PC-9 (cell line): ENCODE measurements at regions not wholly inside any gene's neighbourhood (a gene's known extent, or its start where the extent isn't known, plus 50 kb on each side); places are given as distances from the start of the nearest gene placed in this dataset.

Source experiments
- BruUV-seq: library from RNA; stranded (reverse); fragments of 400-500 nt; replicated peaks from 2 replicates; lab custom pipeline; 2021; lab: Mats Ljungman, UMichigan
- CTCF ChIA-PET: fragments of 300-600 bp; sonication (Branson Sonifier 250); formaldehyde crosslinking; loops from one replicate; lab custom pipeline; 2022; ENCODE audit warnings: antibody characterized with exemption; lab: Charles Lee
- POLR2A ChIA-PET: fragments of 300-600 bp; sonication (Branson Sonifier 250); formaldehyde crosslinking; loops from one replicate; lab custom pipeline; 2022; ENCODE audit warnings: antibody characterized with exemption; ENCODE audit not compliant: unreplicated experiment; lab: Charles Lee
- DNase-seq, 2 experiments: peaks; one replicate each; pipeline versions ENCODE4 v3.0.0 to v3.0.0-alpha.2; 2015 to 2022; ENCODE audit warnings: mixed read lengths in 1 of 2
- H2AFZ ChIP-seq: fragments of 200-600 bp; sonication (generic); 2 replicates; pipeline ENCODE4 v1.8.1; 2017; ENCODE audit warnings: antibody characterized with exemption
- H3F3A ChIP-seq: fragments of 200-600 bp; sonication (generic); 2 replicates; pipeline ENCODE4 v1.8.1; 2017; ENCODE audit warnings: antibody characterized with exemption, mild to moderate bottlenecking, low read depth; ENCODE audit not compliant: insufficient read depth
- H3K27ac ChIP-seq: fragments of 200-600 bp; sonication (generic); 2 replicates; pipeline ENCODE4 v1.6.1; 2016; ENCODE audit warnings: mixed run types
- H3K27me3 ChIP-seq: fragments of 200-600 bp; sonication (generic); 2 replicates; pipeline ENCODE4 v1.6.1; 2016; ENCODE audit warnings: low read depth, mixed run types; ENCODE audit not compliant: insufficient read depth
- H3K36me3 ChIP-seq: fragments of 200-600 bp; sonication (generic); 2 replicates; pipeline ENCODE4 v1.6.1; 2016; ENCODE audit warnings: low read depth, mixed run types
- H3K4me1 ChIP-seq: fragments of 200-600 bp; sonication (generic); replicated peaks from 2 replicates; pipeline ENCODE4 v1.6.1; 2016; ENCODE audit warnings: mixed run types; ENCODE audit not compliant: insufficient read depth
- H3K4me2 ChIP-seq: fragments of 200-600 bp; sonication (generic); 2 replicates; pipeline ENCODE4 v1.6.1; 2017; ENCODE audit warnings: mixed run types
- H3K4me3 ChIP-seq: fragments of 200-600 bp; sonication (generic); 2 replicates; pipeline ENCODE4 v1.6.1; 2016; ENCODE audit warnings: mixed run types
- H3K79me2 ChIP-seq: fragments of 200-600 bp; sonication (generic); 2 replicates; pipeline ENCODE4 v1.6.1; 2017; ENCODE audit warnings: low read depth, mixed run types
- H3K9me2 ChIP-seq: fragments of 200-600 bp; sonication (generic); 2 replicates; pipeline ENCODE4 v1.8.1; 2017; ENCODE audit warnings: mild to moderate bottlenecking; ENCODE audit not compliant: insufficient read depth
- H3K9me3 ChIP-seq: fragments of 200-600 bp; sonication (generic); 2 replicates; pipeline ENCODE4 v1.8.1; 2016; ENCODE audit warnings: low read depth; ENCODE audit not compliant: insufficient read depth
- H4K20me1 ChIP-seq: fragments of 200-600 bp; sonication (generic); 2 replicates; pipeline ENCODE4 v1.8.1; 2017; ENCODE audit not compliant: insufficient read depth
- EZH2 ChIP-seq: fragments of 200-600 bp; sonication (generic); IDR thresholded peaks from 2 replicates; pipeline ENCODE4 v1.8.0; 2017; ENCODE audit warnings: antibody characterized with exemption, low read depth
- intact Hi-C: fragments of 100-400 bp; cut with micrococcal nuclease; formaldehyde crosslinking; loops from one replicate; pipeline ENCODE4 v1.10.0; 2022; ENCODE audit not compliant: unreplicated experiment
- TF ChIP-seq, protein P1 (sequence below): fragments of 200-600 bp; sonication (generic); conservative IDR thresholded peaks from 2 replicates; pipeline ENCODE4 v1.6.1; 2017; ENCODE audit warnings: mixed run types, antibody characterized with exemption, mild to moderate bottlenecking, moderate library complexity

DNA sequence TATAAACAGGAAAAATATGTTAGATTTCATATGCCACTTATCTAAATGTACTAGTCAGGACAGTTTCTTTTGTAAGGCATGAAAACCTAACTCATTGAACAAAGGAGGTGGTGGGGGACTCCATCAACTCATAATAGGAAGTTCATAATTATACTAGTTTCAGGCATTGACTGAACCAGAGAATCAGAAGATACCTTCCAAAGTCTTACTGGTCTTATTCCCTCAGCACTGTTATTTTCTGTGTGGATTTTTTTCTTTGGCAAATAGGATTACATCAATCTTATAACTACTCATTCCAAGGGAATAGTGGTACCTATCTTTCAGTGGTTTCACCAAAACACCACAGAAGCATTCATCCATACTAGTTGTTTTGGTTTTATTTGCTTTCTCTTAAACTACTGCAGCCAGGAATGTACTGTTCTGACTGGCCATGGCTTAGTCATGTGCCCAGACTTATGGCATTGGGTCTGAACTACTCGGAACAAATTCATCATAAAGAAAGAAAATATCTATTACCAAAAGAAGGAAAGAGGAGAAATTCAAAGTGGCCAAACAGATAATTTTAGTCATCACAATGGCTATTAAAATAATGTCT, 273.9 kb downstream of the ARAP2 start:
- BruUV-seq: no TSS peak
- no peak overlapping the region for H3K4me2 ChIP-seq
- H3K36me3 ChIP-seq: no peaks in the 10 kb centered on the region
- H3K79me2 ChIP-seq: no peaks in the 10 kb centered on the region
- no peaks in the 10 kb centered on the region for H3F3A ChIP-seq
- DNase-seq: no peak
- no peaks in the 10 kb centered on the region for H3K4me1 ChIP-seq
- CTCF ChIA-PET: no interaction called here
- TF ChIP-seq EZH2: no peak
- TF ChIP-seq, protein P1, sequence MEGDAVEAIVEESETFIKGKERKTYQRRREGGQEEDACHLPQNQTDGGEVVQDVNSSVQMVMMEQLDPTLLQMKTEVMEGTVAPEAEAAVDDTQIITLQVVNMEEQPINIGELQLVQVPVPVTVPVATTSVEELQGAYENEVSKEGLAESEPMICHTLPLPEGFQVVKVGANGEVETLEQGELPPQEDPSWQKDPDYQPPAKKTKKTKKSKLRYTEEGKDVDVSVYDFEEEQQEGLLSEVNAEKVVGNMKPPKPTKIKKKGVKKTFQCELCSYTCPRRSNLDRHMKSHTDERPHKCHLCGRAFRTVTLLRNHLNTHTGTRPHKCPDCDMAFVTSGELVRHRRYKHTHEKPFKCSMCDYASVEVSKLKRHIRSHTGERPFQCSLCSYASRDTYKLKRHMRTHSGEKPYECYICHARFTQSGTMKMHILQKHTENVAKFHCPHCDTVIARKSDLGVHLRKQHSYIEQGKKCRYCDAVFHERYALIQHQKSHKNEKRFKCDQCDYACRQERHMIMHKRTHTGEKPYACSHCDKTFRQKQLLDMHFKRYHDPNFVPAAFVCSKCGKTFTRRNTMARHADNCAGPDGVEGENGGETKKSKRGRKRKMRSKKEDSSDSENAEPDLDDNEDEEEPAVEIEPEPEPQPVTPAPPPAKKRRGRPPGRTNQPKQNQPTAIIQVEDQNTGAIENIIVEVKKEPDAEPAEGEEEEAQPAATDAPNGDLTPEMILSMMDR: no peak
- no peak overlapping the region for H3K27ac ChIP-seq
- intact Hi-C loops: no loop called here
- no peaks in the 10 kb centered on the region for H3K9me2 ChIP-seq
- no peak overlapping the region for H3K4me3 ChIP-seq
- no peak overlapping the region for H2AFZ ChIP-seq
- no peaks in the 10 kb centered on the region for H3K9me3 ChIP-seq
- POLR2A ChIA-PET: no interaction called here
- H3K27me3 ChIP-seq: no peaks in the 10 kb centered on the region
- no peaks in the 10 kb centered on the region for H4K20me1 ChIP-seq

DNA sequence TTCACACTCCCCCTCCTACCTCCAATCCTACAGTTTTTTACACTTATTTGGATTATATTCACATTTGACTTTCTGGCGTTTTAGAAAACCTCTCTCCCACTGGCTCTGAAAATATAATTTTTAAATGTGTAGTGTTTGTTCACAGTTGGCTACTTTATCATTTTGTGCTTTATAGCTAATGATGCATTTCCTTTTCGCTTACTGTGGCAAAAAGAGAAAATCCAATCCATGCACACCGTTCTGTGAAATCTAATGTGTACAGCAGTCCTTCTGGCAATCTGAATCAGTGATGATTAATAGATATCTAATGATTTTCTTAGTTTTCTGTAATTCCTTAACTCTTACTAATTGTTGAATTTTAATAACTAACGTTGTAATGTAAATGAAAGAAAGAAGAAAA, 271.5 kb downstream of the ARAP2 start:
- no peak overlapping the region for H3K4me2 ChIP-seq
- CTCF ChIA-PET: no interaction called here

DNA sequence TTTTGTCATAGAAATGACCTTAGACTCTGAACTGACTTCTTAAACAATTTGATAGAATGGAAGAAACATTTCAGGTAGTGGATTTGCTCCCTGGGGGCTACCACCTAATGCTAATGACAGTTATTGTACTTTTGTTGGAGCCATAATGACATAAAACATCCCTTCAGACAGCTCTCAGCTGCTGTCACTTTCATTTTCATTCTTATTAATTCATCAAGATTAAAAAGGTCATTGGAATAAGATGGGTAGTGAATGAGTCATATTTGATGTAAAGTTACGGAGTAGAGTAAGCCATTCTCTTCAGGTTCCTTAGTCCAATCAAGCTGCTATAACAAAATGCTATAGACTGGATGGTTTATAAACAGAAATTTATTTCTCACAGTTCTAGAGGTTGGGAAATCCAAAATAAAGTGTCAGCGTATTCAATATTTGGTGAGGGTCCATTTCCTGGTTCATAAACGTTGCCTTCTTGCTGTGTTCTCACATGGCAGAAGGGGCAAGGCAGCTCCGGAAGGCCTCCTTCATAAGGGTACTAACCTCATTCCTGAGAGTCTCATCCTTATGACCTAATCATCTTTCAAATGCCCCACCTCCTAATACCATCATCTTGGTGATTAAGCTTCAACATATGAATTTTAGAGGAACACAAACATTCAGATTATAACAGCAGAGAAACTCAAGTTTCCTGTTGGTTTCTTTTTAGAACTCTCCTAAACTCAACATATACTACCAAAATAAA, 268.5 kb downstream of the ARAP2 start:
- TF ChIP-seq, protein P1: no peak
- TF ChIP-seq EZH2: no peak
- POLR2A ChIA-PET: no interaction called here
- Histone ChIP-seq H3K4me3 (no peak overlapping the region), H3K79me2 (no peaks in the 10 kb centered on the region), H4K20me1 (no peaks in the 10 kb centered on the region), H3K27me3 (no peaks in the 10 kb centered on the region), H3K9me2 (no peaks in the 10 kb centered on the region), H3K4me1 (no peaks in the 10 kb centered on the region), H3K9me3 (no peaks in the 10 kb centered on the region), H3K27ac (no peak overlapping the region), H2AFZ (no peak overlapping the region), H3K4me2 (no peak overlapping the region), H3K36me3 (no peaks in the 10 kb centered on the region), H3F3A (no peaks in the 10 kb centered on the region)
- CTCF ChIA-PET: no interaction called here
- no TSS peak for BruUV-seq
- DNase-seq: no peak
- intact Hi-C loops: no loop called here

More for the DNA sequence above, 271.5 kb downstream of the ARAP2 start:
- intact Hi-C loops: no loop called here
- Histone ChIP-seq H3K4me3 (no peak overlapping the region), H2AFZ (no peak overlapping the region), H3K36me3 (no peaks in the 10 kb centered on the region), H3F3A (no peaks in the 10 kb centered on the region), H4K20me1 (no peaks in the 10 kb centered on the region), H3K4me1 (no peaks in the 10 kb centered on the region), H3K9me3 (no peaks in the 10 kb centered on the region), H3K9me2 (no peaks in the 10 kb centered on the region), H3K27ac (no peak overlapping the region), H3K79me2 (no peaks in the 10 kb centered on the region), H3K27me3 (no peaks in the 10 kb centered on the region)
- no TSS peak for BruUV-seq
- POLR2A ChIA-PET: interaction anchor here (0.5 kb wide), 1 partner anchor 536 kb away, joined by 3 read pairs; no protein-coding TSS in a partner anchor
- no peak for DNase-seq
- TF ChIP-seq EZH2: no peak
- TF ChIP-seq, protein P1: no peak
